ENCODE measurements at regions not wholly inside any gene's neighbourhood (a gene's known extent, or its start where the extent isn't known, plus 50 kb on each side); places are given as distances from the start of the nearest gene placed in this dataset.

DNA sequence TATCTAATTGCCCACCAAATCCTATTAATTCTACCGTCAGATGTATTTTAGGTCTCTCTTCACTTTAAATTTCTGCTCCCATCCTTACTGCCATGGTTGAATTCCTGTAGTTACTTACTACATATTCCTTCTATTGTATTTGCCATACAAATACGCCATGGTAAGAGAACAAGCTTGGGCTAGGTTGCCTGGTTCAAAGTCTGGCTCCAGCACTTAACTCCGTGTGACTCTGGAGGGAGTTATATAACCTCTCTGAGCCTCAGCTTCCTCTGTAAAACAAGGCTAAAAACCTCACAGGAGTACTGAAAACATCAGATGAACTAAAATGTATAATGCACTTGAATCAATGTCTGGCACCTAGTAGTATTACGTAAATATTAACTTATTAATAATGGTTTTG is 260.3 kb upstream of the RPS6KA3 start:
- TF ChIP-seq, protein P1, sequence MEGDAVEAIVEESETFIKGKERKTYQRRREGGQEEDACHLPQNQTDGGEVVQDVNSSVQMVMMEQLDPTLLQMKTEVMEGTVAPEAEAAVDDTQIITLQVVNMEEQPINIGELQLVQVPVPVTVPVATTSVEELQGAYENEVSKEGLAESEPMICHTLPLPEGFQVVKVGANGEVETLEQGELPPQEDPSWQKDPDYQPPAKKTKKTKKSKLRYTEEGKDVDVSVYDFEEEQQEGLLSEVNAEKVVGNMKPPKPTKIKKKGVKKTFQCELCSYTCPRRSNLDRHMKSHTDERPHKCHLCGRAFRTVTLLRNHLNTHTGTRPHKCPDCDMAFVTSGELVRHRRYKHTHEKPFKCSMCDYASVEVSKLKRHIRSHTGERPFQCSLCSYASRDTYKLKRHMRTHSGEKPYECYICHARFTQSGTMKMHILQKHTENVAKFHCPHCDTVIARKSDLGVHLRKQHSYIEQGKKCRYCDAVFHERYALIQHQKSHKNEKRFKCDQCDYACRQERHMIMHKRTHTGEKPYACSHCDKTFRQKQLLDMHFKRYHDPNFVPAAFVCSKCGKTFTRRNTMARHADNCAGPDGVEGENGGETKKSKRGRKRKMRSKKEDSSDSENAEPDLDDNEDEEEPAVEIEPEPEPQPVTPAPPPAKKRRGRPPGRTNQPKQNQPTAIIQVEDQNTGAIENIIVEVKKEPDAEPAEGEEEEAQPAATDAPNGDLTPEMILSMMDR (IDR thresholded peaks at IDR 0.05; ENCODE audit: insufficient read depth, low read depth, low read length), result no peak
- TF ChIP-seq EZH2 (IDR thresholded peaks at IDR 0.05; ENCODE audit: insufficient read depth, low read length), result no peak

Data from astrocyte (in vitro differentiated cells and primary cell).